ENCODE measurements at regions not wholly inside any gene's neighbourhood (a gene's known extent, or its start where the extent isn't known, plus 50 kb on each side); places are given as distances from the start of the nearest gene placed in this dataset.

DNA sequence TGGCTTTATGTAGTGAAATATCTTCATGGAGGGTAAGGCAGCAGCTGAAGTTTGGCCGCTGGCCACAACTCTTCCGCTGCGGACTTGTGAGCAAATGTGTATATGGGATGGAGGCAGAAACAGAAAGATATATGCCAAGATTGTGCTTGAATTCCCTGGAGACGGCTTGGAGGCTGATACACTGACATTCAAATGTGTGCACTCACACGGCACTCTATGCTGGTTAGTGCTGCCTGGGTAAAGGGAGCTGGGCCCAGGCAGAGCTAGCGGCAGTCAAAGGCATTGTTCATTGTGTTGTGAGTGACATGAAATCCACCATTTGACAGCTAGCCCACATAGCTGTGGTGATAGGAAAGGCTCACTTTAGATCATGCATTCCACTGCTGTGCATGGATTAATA, 202.7 kb downstream of the CLIC5 start:
- H3K4me3 ChIP-seq (ENCODE audit: low read depth, low read length) = no peak overlapping the region
- no peak for DNase-seq (ENCODE audit: low read depth)
- TF ChIP-seq, protein P1, sequence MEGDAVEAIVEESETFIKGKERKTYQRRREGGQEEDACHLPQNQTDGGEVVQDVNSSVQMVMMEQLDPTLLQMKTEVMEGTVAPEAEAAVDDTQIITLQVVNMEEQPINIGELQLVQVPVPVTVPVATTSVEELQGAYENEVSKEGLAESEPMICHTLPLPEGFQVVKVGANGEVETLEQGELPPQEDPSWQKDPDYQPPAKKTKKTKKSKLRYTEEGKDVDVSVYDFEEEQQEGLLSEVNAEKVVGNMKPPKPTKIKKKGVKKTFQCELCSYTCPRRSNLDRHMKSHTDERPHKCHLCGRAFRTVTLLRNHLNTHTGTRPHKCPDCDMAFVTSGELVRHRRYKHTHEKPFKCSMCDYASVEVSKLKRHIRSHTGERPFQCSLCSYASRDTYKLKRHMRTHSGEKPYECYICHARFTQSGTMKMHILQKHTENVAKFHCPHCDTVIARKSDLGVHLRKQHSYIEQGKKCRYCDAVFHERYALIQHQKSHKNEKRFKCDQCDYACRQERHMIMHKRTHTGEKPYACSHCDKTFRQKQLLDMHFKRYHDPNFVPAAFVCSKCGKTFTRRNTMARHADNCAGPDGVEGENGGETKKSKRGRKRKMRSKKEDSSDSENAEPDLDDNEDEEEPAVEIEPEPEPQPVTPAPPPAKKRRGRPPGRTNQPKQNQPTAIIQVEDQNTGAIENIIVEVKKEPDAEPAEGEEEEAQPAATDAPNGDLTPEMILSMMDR (IDR thresholded peaks at IDR 0.05; ENCODE audit: low read depth, low read length) = no peak
- TF ChIP-seq POLR2A (IDR thresholded peaks at IDR 0.05; ENCODE audit: extremely low read depth, insufficient read length) (no peak), MYC (IDR thresholded peaks at IDR 0.05; ENCODE audit: low read depth, low read length) (no peak)
- TF ChIP-seq, protein P2, sequence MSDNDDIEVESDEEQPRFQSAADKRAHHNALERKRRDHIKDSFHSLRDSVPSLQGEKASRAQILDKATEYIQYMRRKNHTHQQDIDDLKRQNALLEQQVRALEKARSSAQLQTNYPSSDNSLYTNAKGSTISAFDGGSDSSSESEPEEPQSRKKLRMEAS (IDR thresholded peaks at IDR 0.05; ENCODE audit: low read depth, low read length) = no peak

DNA sequence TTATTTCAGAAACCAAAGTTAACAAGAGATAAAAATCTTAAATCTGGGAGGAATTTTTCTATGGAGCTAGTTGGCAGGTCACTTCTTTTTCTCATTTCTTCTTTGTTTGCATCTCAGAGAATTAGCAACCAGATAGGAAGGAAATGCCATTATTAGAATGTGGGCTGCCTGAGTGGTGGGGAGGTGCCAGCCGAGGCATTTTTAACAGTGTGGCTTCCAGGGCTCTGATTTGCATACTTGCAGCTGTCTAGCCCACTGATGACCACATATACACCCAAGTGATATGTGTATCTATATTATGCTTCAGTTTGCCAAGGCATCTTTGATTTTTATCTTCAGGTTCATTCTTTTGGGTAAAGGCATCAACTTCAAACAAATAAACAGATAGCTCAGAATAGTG, 206.7 kb downstream of the CLIC5 start:
- no peak for TF ChIP-seq POLR2A (IDR thresholded peaks at IDR 0.05; ENCODE audit: extremely low read depth, insufficient read length)
- TF ChIP-seq, protein P1 (IDR thresholded peaks at IDR 0.05; ENCODE audit: low read depth, low read length) = no peak
- DNase-seq (ENCODE audit: low read depth) = no peak
- H3K4me3 ChIP-seq (ENCODE audit: low read depth, low read length) = no peak overlapping the region

DNA sequence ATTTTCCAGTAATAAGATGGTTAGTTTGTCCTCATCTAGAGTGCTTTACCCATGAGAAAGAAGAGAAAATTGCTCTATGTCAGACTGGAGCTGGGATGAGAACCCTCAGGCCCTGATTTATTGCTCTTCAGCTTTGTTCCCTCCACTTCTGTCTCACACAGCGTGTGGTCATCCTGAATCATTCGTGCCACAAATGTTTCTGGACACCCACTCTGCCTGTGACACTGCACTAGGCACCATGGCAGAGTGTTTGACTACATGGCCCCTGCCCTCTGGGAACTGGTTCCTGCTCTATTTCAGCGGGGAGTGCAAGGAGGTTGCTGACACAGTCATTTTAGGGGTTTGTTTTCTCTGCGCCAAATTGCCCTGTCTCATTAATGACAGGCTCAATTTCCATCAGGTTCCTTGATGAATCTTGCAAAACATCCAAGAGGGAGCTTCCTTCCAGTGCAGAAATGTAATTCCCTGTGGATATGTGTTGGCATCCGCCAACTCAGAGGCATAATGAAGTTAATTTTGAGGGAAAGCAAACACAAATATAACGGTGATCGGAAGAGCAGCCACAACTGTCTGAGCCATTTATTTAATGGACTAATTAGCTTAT, 207.5 kb downstream of the CLIC5 start:
- TF ChIP-seq MYC (IDR thresholded peaks at IDR 0.05; ENCODE audit: low read depth, low read length) = no peak
- TF ChIP-seq, protein P1 (IDR thresholded peaks at IDR 0.05; ENCODE audit: low read depth, low read length) = no peak
- no peak for TF ChIP-seq POLR2A (IDR thresholded peaks at IDR 0.05; ENCODE audit: extremely low read depth, insufficient read length)
- TF ChIP-seq, protein P2 (IDR thresholded peaks at IDR 0.05; ENCODE audit: low read depth, low read length) = no peak
- DNase-seq (ENCODE audit: low read depth) = no peak
- no peak overlapping the region for H3K4me3 ChIP-seq (ENCODE audit: low read depth, low read length)

DNA sequence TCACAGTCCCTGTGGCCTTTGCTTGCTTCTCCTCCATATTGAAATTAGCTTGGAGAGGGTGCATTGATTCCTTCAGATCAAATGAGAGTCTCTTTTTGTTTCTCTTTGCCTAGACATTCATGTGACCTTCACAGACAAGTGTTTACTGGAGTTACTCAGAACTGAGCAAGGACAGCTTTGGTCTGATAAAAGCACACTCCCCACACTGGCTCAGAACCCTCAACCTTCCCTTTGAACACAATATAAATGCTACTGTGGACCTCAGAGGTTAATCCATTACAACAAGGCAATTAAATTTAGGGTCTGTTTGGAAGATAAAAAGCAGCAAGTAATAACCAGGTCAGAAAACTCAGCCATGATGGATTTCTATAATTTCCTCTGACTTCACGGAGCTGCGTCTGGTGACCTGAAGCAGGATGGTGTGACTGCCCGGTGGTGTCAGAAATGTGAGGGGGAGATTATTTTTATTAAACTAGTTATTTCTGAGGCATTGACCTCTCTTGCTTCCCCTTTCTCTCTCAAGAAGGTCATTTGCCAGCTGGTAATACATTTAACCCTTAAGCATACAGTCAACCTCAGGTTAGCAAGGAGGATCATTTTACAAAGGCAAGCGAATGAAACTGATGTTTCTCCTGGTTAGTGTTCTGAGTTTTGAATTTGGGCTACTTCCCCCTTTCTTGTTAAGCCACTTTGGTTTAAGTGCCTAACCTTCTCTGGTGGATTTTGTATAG, 208.2 kb downstream of the CLIC5 start:
- DNase-seq (ENCODE audit: low read depth) = no peak
- TF ChIP-seq, protein P2 (IDR thresholded peaks at IDR 0.05; ENCODE audit: low read depth, low read length) = no peak
- TF ChIP-seq POLR2A (IDR thresholded peaks at IDR 0.05; ENCODE audit: extremely low read depth, insufficient read length) = no peak
- H3K4me3 ChIP-seq (ENCODE audit: low read depth, low read length) = no peak overlapping the region

DNA sequence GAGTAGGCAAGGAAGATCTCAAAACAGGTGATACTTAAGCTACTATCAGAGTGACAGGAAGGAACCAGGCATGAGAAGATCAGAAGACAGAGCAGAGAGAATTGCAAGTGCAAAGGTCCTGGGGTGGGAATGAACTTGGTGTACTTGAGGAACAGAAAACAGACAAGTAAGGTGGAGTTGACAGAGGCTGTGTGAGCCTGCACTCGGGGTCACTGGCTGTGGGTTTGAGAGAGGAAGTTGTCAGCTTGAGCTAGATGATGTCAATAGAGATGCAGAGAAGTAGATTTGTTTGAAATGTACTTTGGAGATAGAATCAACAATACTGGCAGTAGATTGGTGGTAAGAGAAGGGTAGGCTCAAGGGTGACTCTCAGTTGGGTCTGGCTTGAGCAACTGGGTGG, 209.5 kb downstream of the CLIC5 start:
- TF ChIP-seq, protein P2 (IDR thresholded peaks at IDR 0.05; ENCODE audit: low read depth, low read length) = no peak
- TF ChIP-seq MYC (IDR thresholded peaks at IDR 0.05; ENCODE audit: low read depth, low read length) = no peak
- no peak for TF ChIP-seq POLR2A (IDR thresholded peaks at IDR 0.05; ENCODE audit: extremely low read depth, insufficient read length)
- TF ChIP-seq, protein P1 (IDR thresholded peaks at IDR 0.05; ENCODE audit: low read depth, low read length) = no peak
- no peak for DNase-seq (ENCODE audit: low read depth)
- H3K4me3 ChIP-seq (ENCODE audit: low read depth, low read length) = no peak overlapping the region

DNA sequence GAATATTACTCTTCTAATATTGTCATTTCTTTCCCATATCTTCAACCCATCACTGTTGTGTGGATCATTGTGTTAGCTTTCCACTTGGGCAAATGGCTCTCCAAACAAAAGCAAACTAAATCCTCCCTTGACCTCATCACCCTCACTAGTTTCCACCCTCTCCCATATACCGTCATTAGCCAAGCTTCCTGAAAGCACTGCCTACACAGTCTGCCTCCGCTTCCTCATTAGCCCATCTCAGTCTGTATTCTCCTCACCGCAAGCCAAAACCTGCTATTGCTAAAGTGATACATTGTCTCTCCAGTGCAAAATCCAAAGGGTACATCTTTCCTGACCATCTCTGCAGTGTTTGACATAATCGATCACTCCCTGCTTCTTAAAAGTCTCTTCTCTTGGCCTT, 212.6 kb downstream of the CLIC5 start:
- DNase-seq (ENCODE audit: low read depth) = no peak
- H3K4me3 ChIP-seq (ENCODE audit: low read depth, low read length) = no peak overlapping the region
- TF ChIP-seq POLR2A (IDR thresholded peaks at IDR 0.05; ENCODE audit: extremely low read depth, insufficient read length) (no peak), MYC (IDR thresholded peaks at IDR 0.05; ENCODE audit: low read depth, low read length) (no peak)
- TF ChIP-seq, protein P2 (IDR thresholded peaks at IDR 0.05; ENCODE audit: low read depth, low read length) = no peak
- TF ChIP-seq, protein P1 (IDR thresholded peaks at IDR 0.05; ENCODE audit: low read depth, low read length) = no peak
